WTC11 (cell line): ENCODE measurements at regions not wholly inside any gene's neighbourhood (a gene's known extent, or its start where the extent isn't known, plus 50 kb on each side); places are given as distances from the start of the nearest gene placed in this dataset.

Experiments
- CREM ChIP-seq: sonication (generic); formaldehyde crosslinking; IDR thresholded peaks from 2 replicates; pipeline ENCODE4 v1.8.1; 2022; ENCODE audit warnings: mild to moderate bottlenecking, missing genetic modification reagents, moderate library complexity
- CTCF ChIP-seq: fragments of 200-600 bp; IDR thresholded peaks from 2 replicates; pipeline ENCODE4 v1.8.0; 2022; ENCODE audit warnings: antibody characterized with exemption
- IRF1 ChIP-seq: sonication (generic); formaldehyde crosslinking; IDR thresholded peaks from 2 replicates; pipeline ENCODE4 v1.8.0; 2023; ENCODE audit warnings: missing genetic modification reagents
- IRF2 ChIP-seq: sonication (generic); formaldehyde crosslinking; IDR thresholded peaks from 2 replicates; pipeline ENCODE4 v1.8.0; 2022; ENCODE audit warnings: low read depth, missing genetic modification reagents, borderline replicate concordance
- NR3C1 ChIP-seq: sonication (generic); formaldehyde crosslinking; conservative IDR thresholded peaks from 2 replicates; pipeline ENCODE4 v1.8.1; 2023; ENCODE audit warnings: low read depth, mild to moderate bottlenecking, missing genetic modification reagents
- TCF7 ChIP-seq: sonication (generic); formaldehyde crosslinking; IDR thresholded peaks from 2 replicates; pipeline ENCODE4 v1.8.0; 2022; ENCODE audit warnings: mild to moderate bottlenecking, low read depth, missing genetic modification reagents, moderate library complexity
- USF1 ChIP-seq: sonication (generic); formaldehyde crosslinking; IDR thresholded peaks from 2 replicates; pipeline ENCODE4 v1.8.0; 2022; ENCODE audit warnings: mild to moderate bottlenecking, missing genetic modification reagents
- ZBTB43 ChIP-seq: sonication (generic); formaldehyde crosslinking; IDR thresholded peaks from 2 replicates; pipeline ENCODE4 v1.8.1; 2023; ENCODE audit warnings: mild to moderate bottlenecking, missing genetic modification reagents
- ZNF138 ChIP-seq: sonication (generic); formaldehyde crosslinking; conservative IDR thresholded peaks from 2 replicates; pipeline ENCODE4 v1.8.1; 2022; ENCODE audit warnings: mild to moderate bottlenecking, moderate library complexity, missing genetic modification reagents

GRCh38 chr1:98391175-98391574 lies 270.3 kb upstream of the SNX7 start:
- no peak for TF ChIP-seq IRF1
- no peak for TF ChIP-seq CTCF
- TF ChIP-seq ZBTB43 (CRISPR knock-in tag), result no peak
- TF ChIP-seq ZNF138 (CRISPR knock-in tag), result no peak
- no peak for TF ChIP-seq CREM
- no peak for TF ChIP-seq USF1 (CRISPR knock-in tag)
- no peak for TF ChIP-seq NR3C1 (CRISPR knock-in tag)
- no peak for TF ChIP-seq IRF2 (CRISPR knock-in tag)
- no peak for TF ChIP-seq TCF7
